ENCODE measurements at regions not wholly inside any gene's neighbourhood (a gene's known extent, or its start where the extent isn't known, plus 50 kb on each side); places are given as distances from the start of the nearest gene placed in this dataset.

GRCh38 chr3:194817592-194817930 lies 131.9 kb downstream of the FAM43A start:
- CTCF ChIA-PET: interaction anchor here (0.9 kb wide), 1 partner anchor 131 kb away, joined by 3 read pairs; no protein-coding TSS in a partner anchor
- POLR2A ChIA-PET: no interaction called here
- no peak for TF ChIP-seq EZH2phosphoT487 (IDR thresholded peaks at IDR 0.05; ENCODE audit: borderline replicate concordance, low read depth)
- TF ChIP-seq SIN3A (IDR thresholded peaks at IDR 0.05; ENCODE audit: borderline replicate concordance, low read depth, low read length): no peak
- no peak for TF ChIP-seq IRF3 (IDR thresholded peaks at IDR 0.05; ENCODE audit: low read depth, low read length)
- TF ChIP-seq RCOR1 (IDR thresholded peaks at IDR 0.05; ENCODE audit: low read length): no peak
- TF ChIP-seq FOXM1 (IDR thresholded peaks at IDR 0.05; ENCODE audit: low read depth): no peak
- no peak for TF ChIP-seq POLR2AphosphoS5 (IDR thresholded peaks at IDR 0.05; ENCODE audit: low read depth, low read length)
- TF ChIP-seq RAD21 (IDR thresholded peaks at IDR 0.05; ENCODE audit: low read length): no peak
- no peak for TF ChIP-seq MEF2A (IDR thresholded peaks at IDR 0.05; ENCODE audit: borderline replicate concordance, low read depth)
- TF ChIP-seq ZBTB33 (IDR thresholded peaks at IDR 0.05; ENCODE audit: borderline replicate concordance, low read depth): no peak
- no peak for TF ChIP-seq EP300 (IDR thresholded peaks at IDR 0.05; ENCODE audit: borderline replicate concordance in 1 of 2, low read depth in 1 of 2, low read length in 1 of 2)
- no peak for TF ChIP-seq REST (IDR thresholded peaks at IDR 0.05; ENCODE audit: low read depth, low read length)
- no peak for TF ChIP-seq SMC3 (IDR thresholded peaks at IDR 0.05; ENCODE audit: low read depth, low read length)
- no peak for TF ChIP-seq CTCF (IDR thresholded peaks at IDR 0.05)
- TF ChIP-seq GABPA (IDR thresholded peaks at IDR 0.05; ENCODE audit: low read depth): no peak
- TF ChIP-seq NRF1 (IDR thresholded peaks at IDR 0.05; ENCODE audit: low read depth, low read length): no peak
- TF ChIP-seq MAX (IDR thresholded peaks at IDR 0.05; ENCODE audit: low read depth): no peak
- TF ChIP-seq USF1 (IDR thresholded peaks at IDR 0.05; ENCODE audit: borderline replicate concordance, low read depth): no peak
- TF ChIP-seq NFIC (IDR thresholded peaks at IDR 0.05; ENCODE audit: borderline replicate concordance): no peak
- no peak for TF ChIP-seq JUND (IDR thresholded peaks at IDR 0.05)

More at GRCh38 chr3:194817592-194817930, 131.9 kb downstream of the FAM43A start:
- no peak overlapping the region for H3K4me2 ChIP-seq
- H3F3A ChIP-seq (replicated peaks; ENCODE audit: insufficient read depth): no peaks in the 10 kb centered on the region
- no peaks in the 10 kb centered on the region; a peak in 2 of 4 replicates for H3K4me1 ChIP-seq (ENCODE audit: control insufficient read depth in 1 of 2, insufficient read depth in 2 of 2, low read depth in 1 of 2, low read length in 1 of 2)
- WGBS (ENCODE audit: low lambda C conversion rate): 87% methylated on average over 4 of the region's 4 CpGs
- no peak overlapping the region for H2AFZ ChIP-seq (ENCODE audit: low read depth)
- no peaks in the 10 kb centered on the region for H3K36me3 ChIP-seq (replicated peaks in 1 of 2; ENCODE audit: control insufficient read depth in 1 of 2, insufficient read depth in 2 of 2, low read length in 1 of 2)
- no peaks in the 10 kb centered on the region for H3K79me2 ChIP-seq (ENCODE audit: insufficient read depth)
- H3K9ac ChIP-seq: no peak overlapping the region
- H3K27me3 ChIP-seq (ENCODE audit: insufficient read depth): no peaks in the 10 kb centered on the region
- H4K20me1 ChIP-seq (ENCODE audit: insufficient read depth): no peaks in the 10 kb centered on the region
- H3K4me3 ChIP-seq (ENCODE audit: low read depth in 2 of 2, low read length in 1 of 2): no peak overlapping the region
- DNase-seq: no peak
- H3K9me2 ChIP-seq: no peaks in the 10 kb centered on the region
- no peaks in the 10 kb centered on the region for H3K9me3 ChIP-seq
- H3K27ac ChIP-seq (ENCODE audit: low read depth in 2 of 2, low read length in 1 of 2): no peak overlapping the region
